ENCODE measurements at regions not wholly inside any gene's neighbourhood (a gene's known extent, or its start where the extent isn't known, plus 50 kb on each side); places are given as distances from the start of the nearest gene placed in this dataset.

GRCh38 chr17:14621826-14622614, 321.1 kb downstream of the HS3ST3B1 start:
- ChIA-PET CTCF (ENCODE audit: partially characterized antibody) (no interaction called here), POLR2A (ENCODE audit: partially characterized antibody) (no interaction called here)
- H3K9me3 ChIP-seq (ENCODE audit: insufficient read depth in 2 of 2, low read depth in 1 of 2, low read length in 1 of 2): no peaks in the 10 kb centered on the region
- no peak overlapping the region for H3K23ac ChIP-seq (ENCODE audit: insufficient read length)
- H3K27ac ChIP-seq (ENCODE audit: low read depth, low read length): no peak overlapping the region
- H3K79me1 ChIP-seq (ENCODE audit: low read depth, low read length): no peaks in the 10 kb centered on the region
- no peak overlapping the region for H2BK20ac ChIP-seq (ENCODE audit: low read length)
- H4K91ac ChIP-seq (replicated peaks; ENCODE audit: insufficient read length, low read length): no peak overlapping the region
- H3K23me2 ChIP-seq (ENCODE audit: low read depth, low read length): no peaks in the 10 kb centered on the region
- no peak for FAIRE-seq
- H3K14ac ChIP-seq (ENCODE audit: insufficient read length): no peak overlapping the region
- H3K18ac ChIP-seq (ENCODE audit: extremely low read depth, low read length): no peak overlapping the region
- DNase-seq (ENCODE audit: low read depth in 1 of 2, low spot score in 2 of 2): no peak
- H3K36me3 ChIP-seq (ENCODE audit: control insufficient read depth in 2 of 4, insufficient read depth in 4 of 4, low read length in 3 of 4): no peaks in the 10 kb centered on the region
- H3K79me2 ChIP-seq (ENCODE audit: control insufficient read depth in 1 of 2, insufficient read depth in 2 of 2, low read length in 2 of 2): no peaks in the 10 kb centered on the region
- no peak overlapping the region for H4K5ac ChIP-seq (ENCODE audit: insufficient read length, low read depth, low read length)
- no peak overlapping the region for H2BK15ac ChIP-seq (ENCODE audit: low read length)
- H2AK5ac ChIP-seq (ENCODE audit: low read depth, low read length): no peak overlapping the region
- no peak overlapping the region for H3K4ac ChIP-seq (replicated peaks; ENCODE audit: insufficient read length, low read depth, low read length)
- no peak overlapping the region for H3K9ac ChIP-seq (replicated peaks in 1 of 4; ENCODE audit: extremely low read depth in 1 of 4, low read depth in 3 of 4, low read length in 3 of 4)
- WGBS, 2 experiments (ENCODE audit: extremely low coverage in 1 of 2, insufficient coverage in 1 of 2, insufficient read length in 1 of 2, insufficient replicate concordance in 2 of 2, low coverage in 1 of 2, low lambda C conversion rate in 2 of 2, missing lambda C conversion rate in 1 of 2): 94% methylated on average over 13 of the region's 13 CpGs; no CpG with 5 or more reads in 1 of the 2 experiments
- no peak overlapping the region for H3K56ac ChIP-seq (replicated peaks; ENCODE audit: insufficient read length, low read depth, low read length)
- no peak overlapping the region for H2AFZ ChIP-seq (ENCODE audit: low read length)
- H4K8ac ChIP-seq (ENCODE audit: extremely low read depth, insufficient read depth, low read length): no peak overlapping the region
- no peaks in the 10 kb centered on the region for H3K27me3 ChIP-seq (replicated peaks in 1 of 4; ENCODE audit: control insufficient read depth in 3 of 4, extremely low read depth in 1 of 4, insufficient read depth in 3 of 4, low read length in 3 of 4)
- H2BK12ac ChIP-seq (ENCODE audit: low read depth, low read length): no peak overlapping the region
- H4K20me1 ChIP-seq (replicated peaks in 1 of 2; ENCODE audit: control insufficient read depth in 1 of 2, insufficient read depth in 2 of 2, low read length in 2 of 2): no peaks in the 10 kb centered on the region
- TF ChIP-seq ATF2 (IDR thresholded peaks at IDR 0.05; ENCODE audit: low read length) (no peak), SRF (IDR thresholded peaks at IDR 0.05; ENCODE audit: low read depth, low read length) (no peak), BCL11A (IDR thresholded peaks at IDR 0.05; ENCODE audit: low read depth in 2 of 2, low read length in 2 of 2) (no peak), MAFK (IDR thresholded peaks at IDR 0.05; ENCODE audit: low read depth, low read length) (no peak), TEAD4 (IDR thresholded peaks at IDR 0.05; ENCODE audit: low read depth, low read length) (no peak), SUZ12 (IDR thresholded peaks at IDR 0.05; ENCODE audit: low read length) (no peak), BRCA1 (IDR thresholded peaks at IDR 0.05; ENCODE audit: low read depth, low read length) (no peak)
- H3K4me1 ChIP-seq (replicated peaks in 1 of 4; ENCODE audit: control insufficient read depth in 3 of 4, insufficient read depth in 4 of 4, low read length in 3 of 4): peaks cover 0 to 3% (median 0%) of the 10 kb centered on the region in 4 experiments; a peak in 1 of 7 replicates
- H3K4me2 ChIP-seq (ENCODE audit: insufficient read depth in 1 of 2, low read depth in 2 of 2, low read length in 2 of 2): no peak overlapping the region
- H2BK5ac ChIP-seq (ENCODE audit: low read depth, low read length): no peak overlapping the region
- no peak overlapping the region for H3K4me3 ChIP-seq (ENCODE audit: extremely low read depth in 1 of 4, insufficient read depth in 2 of 4, low read depth in 3 of 4, low read length in 4 of 4)
- H2BK120ac ChIP-seq (replicated peaks; ENCODE audit: low read depth, low read length): no peak overlapping the region

Data from H1 (cell line).